GM12892 (cell line): ENCODE measurements at regions not wholly inside any gene's neighbourhood (a gene's known extent, or its start where the extent isn't known, plus 50 kb on each side); places are given as distances from the start of the nearest gene placed in this dataset.
A peak's percentile ranks its signal among the peaks of the same experiment; 100 is the strongest.

Source experiments
- DNase-seq: peaks from one replicate; pipeline ENCODE4 v3.0.0; 2011; ENCODE audit not compliant: insufficient read length
- FAIRE-seq: peaks from 2 replicates; lab custom pipeline; 2011; peaks lifted over from hg19 to GRCh38; lab: Jason Lieb, UNC
- POLR2A ChIP-seq: IDR thresholded peaks from 2 replicates; pipeline ENCODE4 v1.6.1; 2011; ENCODE audit warnings: low read depth, low read length, control low read depth
- POLR2AphosphoS5 ChIP-seq: IDR thresholded peaks from 2 replicates; pipeline ENCODE4 v1.6.1; 2011; ENCODE audit warnings: low read depth, low read length, control low read depth
- TAF1 ChIP-seq: IDR thresholded peaks from 2 replicates; pipeline ENCODE4 v1.6.1; 2011; ENCODE audit warnings: low read depth, mild to moderate bottlenecking, control low read depth, low read length, borderline replicate concordance

DNA sequence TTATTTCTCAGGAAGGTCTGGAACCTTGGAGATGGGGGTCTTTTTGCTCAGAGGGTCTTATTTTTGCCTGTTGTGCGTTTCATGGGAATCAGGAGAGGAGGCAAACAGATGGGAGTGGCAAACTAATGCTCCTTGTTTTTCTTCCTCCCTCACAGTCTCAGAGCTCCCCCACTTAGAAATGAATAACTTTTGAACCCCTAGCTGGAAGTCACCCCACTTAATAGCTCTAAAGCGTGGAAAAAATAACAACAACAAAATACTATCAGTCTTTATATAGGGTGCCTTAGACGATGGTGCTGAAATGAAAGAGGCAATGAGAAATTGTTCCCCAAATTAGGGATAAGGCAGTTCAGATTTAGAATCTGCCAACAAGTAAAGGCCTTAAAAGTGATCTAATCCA lies 76.8 kb upstream of the BDNF start:
- no peak for FAIRE-seq
- no peak for TF ChIP-seq TAF1
- no peak for TF ChIP-seq POLR2AphosphoS5
- TF ChIP-seq POLR2A = no peak
- no peak for DNase-seq

DNA sequence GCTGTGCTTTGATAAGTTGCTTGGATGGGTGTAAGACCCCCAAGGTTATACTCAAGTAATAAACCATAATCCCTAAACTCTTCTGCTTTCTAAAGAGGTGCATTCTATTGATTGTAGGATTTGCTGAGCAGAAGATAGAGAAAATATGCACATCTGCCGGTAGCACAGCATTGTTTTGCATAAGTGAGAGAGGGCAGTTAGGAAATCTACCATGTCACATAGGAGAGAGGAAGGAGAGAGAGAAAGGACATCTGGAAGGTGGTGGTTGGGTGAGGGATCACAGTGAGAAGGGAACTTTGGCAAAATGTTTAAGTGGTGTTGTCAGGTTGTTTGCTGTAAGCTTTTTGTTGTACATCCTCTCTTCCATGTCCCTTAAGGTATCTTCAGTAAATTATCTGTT lies 73.6 kb upstream of the BDNF start:
- DNase-seq (no peak), FAIRE-seq (no peak)
- no peak for TF ChIP-seq POLR2A
- no peak for TF ChIP-seq TAF1
- no peak for TF ChIP-seq POLR2AphosphoS5

DNA sequence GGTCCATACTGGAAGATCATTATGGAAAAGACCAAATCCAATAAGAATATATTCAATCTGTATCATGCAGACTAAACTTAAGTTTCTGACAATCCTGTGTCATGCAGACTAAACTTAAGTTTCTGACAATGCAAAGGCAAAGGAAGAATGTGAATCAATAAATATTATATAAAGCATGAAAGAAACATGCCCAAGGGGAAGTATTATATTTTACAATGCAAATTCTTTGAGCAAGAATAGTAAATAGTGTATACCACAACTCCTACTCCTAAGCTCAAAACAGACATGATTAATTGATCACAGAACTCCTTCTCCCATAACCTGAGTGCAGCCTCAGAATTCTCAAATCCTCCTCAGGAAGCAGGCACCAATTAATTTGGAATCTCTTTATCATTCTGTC lies 71.3 kb upstream of the BDNF start:
- no peak for DNase-seq
- no peak for FAIRE-seq
- TF ChIP-seq POLR2AphosphoS5 = no peak
- no peak for TF ChIP-seq POLR2A

DNA sequence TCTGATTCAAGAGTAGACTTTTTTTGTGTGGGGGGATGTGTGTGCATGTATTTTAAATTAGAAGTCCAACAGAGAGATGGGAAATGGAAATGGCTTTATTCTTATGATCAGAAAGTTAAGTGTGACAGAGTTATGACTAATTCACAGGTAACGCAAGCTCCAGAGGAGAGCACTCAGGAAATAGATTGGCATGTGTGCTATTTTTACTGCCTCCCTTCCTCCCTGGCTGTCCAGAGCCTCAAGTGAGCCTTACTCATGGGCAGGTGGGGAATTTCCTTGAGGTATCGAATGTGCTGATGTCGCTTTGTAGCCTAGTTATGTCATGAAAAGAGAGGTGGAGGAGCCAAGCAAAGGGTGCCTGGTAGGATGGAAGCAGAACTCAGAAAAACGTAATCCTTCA lies 70.3 kb upstream of the BDNF start:
- TF ChIP-seq POLR2AphosphoS5 (no peak), TAF1 (no peak), POLR2A (no peak)
- FAIRE-seq (no peak), DNase-seq (no peak)

DNA sequence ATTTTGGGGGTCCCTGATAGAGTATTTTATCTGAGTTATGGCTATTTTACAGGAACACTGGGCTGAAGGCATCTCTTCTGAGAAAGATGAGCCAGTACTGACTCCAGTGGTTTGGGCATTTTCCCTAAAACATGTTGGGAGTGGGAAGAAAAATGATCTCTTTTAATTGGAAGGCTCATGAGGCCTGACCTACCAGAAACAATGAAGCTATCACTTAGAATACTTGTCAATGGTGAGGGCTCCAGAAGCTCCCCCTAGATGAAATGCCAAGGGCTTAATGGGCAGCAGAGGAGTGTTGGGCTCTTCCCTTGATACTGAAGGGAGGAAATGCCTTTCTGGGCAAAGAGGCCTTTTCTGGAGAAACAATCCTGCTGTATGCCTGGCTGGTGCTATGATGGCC lies 63.5 kb upstream of the BDNF start:
- no peak for TF ChIP-seq POLR2AphosphoS5
- TF ChIP-seq POLR2A = no peak
- FAIRE-seq = no peak
- DNase-seq = no peak

DNA sequence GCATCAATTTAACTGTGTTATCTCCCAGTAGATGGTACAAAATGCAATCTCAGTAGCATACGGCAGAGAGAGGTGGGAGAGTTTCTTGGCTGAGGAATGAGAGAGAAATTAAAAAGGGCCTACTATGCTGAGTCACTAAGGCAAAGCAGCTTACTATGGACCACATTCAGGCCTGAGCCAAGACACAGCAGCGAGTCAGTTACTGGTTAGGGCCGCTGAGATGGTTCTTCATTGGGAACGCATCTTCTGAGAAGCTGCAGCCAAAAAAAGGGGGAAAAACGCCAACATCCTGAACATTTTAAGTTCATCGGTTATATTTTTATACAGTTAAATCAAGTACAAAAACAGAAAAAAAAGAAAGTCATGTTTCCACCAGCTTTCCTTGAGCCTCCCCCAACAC lies 61.1 kb upstream of the BDNF start:
- TF ChIP-seq TAF1 (no peak), POLR2AphosphoS5 (no peak)
- no peak for FAIRE-seq
- no peak for DNase-seq

DNA sequence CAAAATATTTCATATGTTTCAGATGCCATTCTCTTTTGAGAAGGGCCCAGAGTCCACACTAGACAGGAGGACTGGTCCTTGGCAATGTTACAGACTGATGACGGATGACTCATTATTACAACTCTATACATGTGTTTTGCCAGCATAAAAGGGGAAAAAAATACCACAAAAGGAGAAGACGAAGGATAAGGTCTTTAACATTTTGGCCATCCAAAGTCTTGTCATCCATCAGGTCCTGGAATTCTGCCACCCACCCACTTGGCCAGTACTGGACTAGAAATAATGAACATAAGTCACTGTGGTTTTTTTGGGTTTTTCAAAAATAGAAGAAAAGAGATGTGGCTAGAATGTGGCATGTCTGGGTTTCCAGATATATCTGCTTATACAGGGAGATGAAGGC lies 57.7 kb upstream of the BDNF start:
- no peak for FAIRE-seq
- DNase-seq = no peak
- no peak for TF ChIP-seq TAF1
- no peak for TF ChIP-seq POLR2A
- TF ChIP-seq POLR2AphosphoS5 = no peak

DNA sequence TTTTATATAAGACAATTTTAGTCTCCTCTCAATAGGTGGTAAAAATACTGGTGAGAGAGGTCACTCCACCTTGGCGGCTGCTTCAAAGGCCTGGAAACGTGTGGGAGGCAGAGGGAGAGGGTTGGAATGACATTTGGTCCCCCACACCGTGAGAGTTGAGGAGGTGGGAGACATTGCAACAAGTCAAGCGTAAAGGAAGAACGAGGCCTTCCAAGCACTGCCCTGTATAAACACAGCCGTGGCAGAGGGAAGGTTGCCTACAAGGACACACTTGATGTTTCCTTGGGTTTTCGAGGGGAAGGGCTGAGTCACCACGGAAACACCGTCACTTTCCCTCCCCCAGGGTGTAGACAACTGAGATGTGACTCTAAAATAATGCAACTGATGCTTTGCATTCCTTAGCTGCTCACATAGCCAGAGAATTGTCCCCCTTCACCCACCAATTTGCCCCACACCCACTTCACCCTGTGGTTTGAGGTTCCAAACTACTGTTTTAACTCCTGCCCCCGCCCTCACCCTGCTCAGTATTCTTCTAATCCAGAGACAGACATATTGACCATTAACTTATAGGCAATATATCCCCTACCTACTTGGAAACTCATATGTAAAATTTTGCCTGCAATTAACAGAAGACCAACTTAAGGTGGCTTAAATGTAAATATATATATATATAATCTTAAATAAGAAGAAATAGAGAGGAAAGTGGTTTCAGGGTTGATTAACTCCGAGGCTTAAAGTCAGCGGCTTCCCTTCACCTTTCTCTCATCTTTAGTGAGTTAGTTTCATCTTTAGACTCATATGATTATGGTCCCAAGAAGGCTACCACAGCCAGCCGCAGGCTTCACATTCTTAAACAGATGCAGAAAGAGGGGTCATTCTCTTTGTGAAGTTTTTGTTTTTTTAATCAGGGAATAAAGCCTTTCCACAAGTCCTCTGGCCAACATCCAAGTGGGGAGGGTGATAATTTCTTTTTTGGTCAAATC lies 54.1 kb upstream of the BDNF start:
- peak; percentile 82 for FAIRE-seq
- TF ChIP-seq POLR2AphosphoS5 (no peak), TAF1 (no peak), POLR2A (no peak)
- DNase-seq = no peak
